ENCODE measurements at regions not wholly inside any gene's neighbourhood (a gene's known extent, or its start where the extent isn't known, plus 50 kb on each side); places are given as distances from the start of the nearest gene placed in this dataset.

- POLR2A ChIA-PET: no interaction called here
- Mint-ChIP-seq H3K9me3 (peaks cover 4% of the 10 kb centered on the region), H3K27me3 (peaks cover 4% of the 10 kb centered on the region), H3K4me1 (ENCODE audit: low read depth) (no peaks in the 10 kb centered on the region), H3K27ac (no peak overlapping the region), H3K36me3 (ENCODE audit: low read depth) (no peaks in the 10 kb centered on the region), H3K4me3 (no peak overlapping the region)
- Histone ChIP-seq H3K36me3 (ENCODE audit: insufficient read depth, low read length) (no peaks in the 10 kb centered on the region), H3K27me3 (ENCODE audit: control insufficient read depth in 1 of 2, insufficient read depth in 2 of 2, low read length in 2 of 2) (no peaks in the 10 kb centered on the region), H3K9me3 (ENCODE audit: control insufficient read depth in 1 of 2, insufficient read depth in 1 of 2, low read length in 2 of 2) (peaks cover 0 to 4% of the 10 kb centered on the region in 2 experiments), H3K4me1 (ENCODE audit: insufficient read depth, low read length) (no peaks in the 10 kb centered on the region), H3K4me3 (ENCODE audit: low read length) (no peak overlapping the region), H3K27ac (ENCODE audit: low read depth in 1 of 2, low read length in 2 of 2) (no peak overlapping the region)
- ATAC-seq (ENCODE audit: poor library complexity): no peak
- TF ChIP-seq CTCF (IDR thresholded peaks at IDR 0.05): no peak
- intact Hi-C loops (cut with DNase I, micrococcal nuclease): no loop called here
- CTCF ChIA-PET: no interaction called here
- DNase-seq: no peak
These were observed 62.3 kb downstream of the UCHL1 start for GRCh38 chr4:41318839-41319530.

GRCh38 chr4:41319553-41319952, 62.8 kb downstream of the UCHL1 start:
- Mint-ChIP-seq H3K27me3 (peaks cover 4% of the 10 kb centered on the region), H3K27ac (no peak overlapping the region), H3K36me3 (ENCODE audit: low read depth) (no peaks in the 10 kb centered on the region), H3K9me3 (peaks cover 4% of the 10 kb centered on the region), H3K4me1 (ENCODE audit: low read depth) (no peaks in the 10 kb centered on the region), H3K4me3 (no peak overlapping the region)
- ChIA-PET POLR2A (no interaction called here), CTCF (no interaction called here)
- Histone ChIP-seq H3K36me3 (ENCODE audit: insufficient read depth, low read length) (no peaks in the 10 kb centered on the region), H3K27ac (ENCODE audit: low read depth in 1 of 2, low read length in 2 of 2) (no peak overlapping the region), H3K4me1 (ENCODE audit: insufficient read depth, low read length) (no peaks in the 10 kb centered on the region), H3K27me3 (ENCODE audit: control insufficient read depth in 1 of 2, insufficient read depth in 2 of 2, low read length in 2 of 2) (no peaks in the 10 kb centered on the region), H3K4me3 (ENCODE audit: low read length) (no peak overlapping the region), H3K9me3 (ENCODE audit: control insufficient read depth in 1 of 2, insufficient read depth in 1 of 2, low read length in 2 of 2) (peaks cover 0 to 4% of the 10 kb centered on the region in 2 experiments)
- TF ChIP-seq CTCF (IDR thresholded peaks at IDR 0.05): no peak
- intact Hi-C loops (cut with DNase I, micrococcal nuclease): no loop called here
- ATAC-seq (ENCODE audit: poor library complexity) (no peak), DNase-seq (no peak)

GRCh38 chr4:41320278-41320677, 63.5 kb downstream of the UCHL1 start:
- Histone ChIP-seq H3K9me3 (ENCODE audit: control insufficient read depth in 1 of 2, insufficient read depth in 1 of 2, low read length in 2 of 2) (peaks cover 0 to 1% of the 10 kb centered on the region in 2 experiments), H3K4me3 (ENCODE audit: low read length) (no peak overlapping the region), H3K4me1 (ENCODE audit: insufficient read depth, low read length) (no peaks in the 10 kb centered on the region), H3K36me3 (ENCODE audit: insufficient read depth, low read length) (no peaks in the 10 kb centered on the region), H3K27me3 (ENCODE audit: control insufficient read depth in 1 of 2, insufficient read depth in 2 of 2, low read length in 2 of 2) (no peaks in the 10 kb centered on the region), H3K27ac (ENCODE audit: low read depth in 1 of 2, low read length in 2 of 2) (no peak overlapping the region)
- POLR2A ChIA-PET: no interaction called here
- H3K27me3 Mint-ChIP-seq: peaks cover 4% of the 10 kb centered on the region
- H3K27ac Mint-ChIP-seq: no peak overlapping the region
- TF ChIP-seq CTCF (IDR thresholded peaks at IDR 0.05): no peak
- DNase-seq (no peak), ATAC-seq (ENCODE audit: poor library complexity) (no peak)
- CTCF ChIA-PET: no interaction called here
- no peaks in the 10 kb centered on the region for H3K4me1 Mint-ChIP-seq (ENCODE audit: low read depth)
- no peaks in the 10 kb centered on the region for H3K36me3 Mint-ChIP-seq (ENCODE audit: low read depth)
- intact Hi-C loops (cut with DNase I, micrococcal nuclease): no loop called here
- no peak overlapping the region for H3K4me3 Mint-ChIP-seq
- peaks cover 4% of the 10 kb centered on the region for H3K9me3 Mint-ChIP-seq
